Right lobe of liver (tissue), 4 donors: ENCODE measurements at regions not wholly inside any gene's neighbourhood (a gene's known extent, or its start where the extent isn't known, plus 50 kb on each side); places are given as distances from the start of the nearest gene placed in this dataset.

Experiments used
- POLR2A ChIP-seq: fragments of 450-650 bp; IDR thresholded peaks from one replicate; pipeline ENCODE4 v1.6.1; 2017; ENCODE audit warnings: antibody characterized with exemption, mild to moderate bottlenecking
- TF ChIP-seq, protein P1 (sequence below), 4 donors: fragments of 200-600 bp in 3 of 4; fragments of 450-650 bp in 1 of 4; IDR thresholded peaks; one replicate each; pipeline versions ENCODE4 v1.5.1 to v1.8.0; 2016 to 2022; ENCODE audit warnings: antibody characterized with exemption in 4 of 4, mild to moderate bottlenecking in 2 of 4
- donor health status: DM: no; HTN: no; CAD: no.
- donor health status: DM: no; HTN: no; CAD: no.
- donor health status: DM: no; HTN: yes; CAD: no.

DNA sequence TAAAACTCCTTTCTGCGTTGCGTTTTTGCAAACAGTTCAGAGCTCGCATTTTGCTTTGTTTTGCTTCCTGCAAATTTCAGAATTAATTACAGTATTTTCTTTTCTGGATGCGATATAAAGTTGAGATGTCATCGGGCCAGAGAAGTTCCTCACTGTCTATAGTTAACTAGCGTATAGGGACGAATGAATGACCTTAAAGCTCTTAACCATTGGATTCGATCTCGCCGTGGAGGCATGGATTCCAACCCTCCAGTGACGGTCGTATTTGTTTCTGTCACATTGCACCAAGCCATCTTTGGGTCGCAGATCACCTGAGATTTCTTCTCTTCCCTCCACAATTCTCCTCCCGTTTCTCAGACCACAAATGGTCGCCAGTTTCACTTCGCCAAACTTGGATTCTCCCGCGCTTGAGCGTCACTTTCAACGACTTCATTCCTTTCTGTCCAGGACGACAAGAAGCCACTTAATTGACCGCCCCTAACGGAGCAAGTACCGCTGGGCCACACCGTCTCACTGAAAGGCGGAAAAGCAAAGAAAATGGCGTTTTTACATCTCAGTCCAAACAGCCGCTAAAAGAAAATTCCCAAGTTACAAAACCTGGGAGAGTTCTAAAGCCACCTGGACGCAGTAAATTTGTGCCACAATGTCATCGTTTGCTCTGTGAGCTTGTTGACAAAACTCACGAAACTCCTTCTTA, 85.3 kb upstream of the ZNF184 start:
- TF ChIP-seq, protein P1, sequence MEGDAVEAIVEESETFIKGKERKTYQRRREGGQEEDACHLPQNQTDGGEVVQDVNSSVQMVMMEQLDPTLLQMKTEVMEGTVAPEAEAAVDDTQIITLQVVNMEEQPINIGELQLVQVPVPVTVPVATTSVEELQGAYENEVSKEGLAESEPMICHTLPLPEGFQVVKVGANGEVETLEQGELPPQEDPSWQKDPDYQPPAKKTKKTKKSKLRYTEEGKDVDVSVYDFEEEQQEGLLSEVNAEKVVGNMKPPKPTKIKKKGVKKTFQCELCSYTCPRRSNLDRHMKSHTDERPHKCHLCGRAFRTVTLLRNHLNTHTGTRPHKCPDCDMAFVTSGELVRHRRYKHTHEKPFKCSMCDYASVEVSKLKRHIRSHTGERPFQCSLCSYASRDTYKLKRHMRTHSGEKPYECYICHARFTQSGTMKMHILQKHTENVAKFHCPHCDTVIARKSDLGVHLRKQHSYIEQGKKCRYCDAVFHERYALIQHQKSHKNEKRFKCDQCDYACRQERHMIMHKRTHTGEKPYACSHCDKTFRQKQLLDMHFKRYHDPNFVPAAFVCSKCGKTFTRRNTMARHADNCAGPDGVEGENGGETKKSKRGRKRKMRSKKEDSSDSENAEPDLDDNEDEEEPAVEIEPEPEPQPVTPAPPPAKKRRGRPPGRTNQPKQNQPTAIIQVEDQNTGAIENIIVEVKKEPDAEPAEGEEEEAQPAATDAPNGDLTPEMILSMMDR (IDR thresholded peaks at IDR 0.05): no peak
- no peak for TF ChIP-seq POLR2A
